LNCaP clone FGC (cell line): ENCODE measurements at regions not wholly inside any gene's neighbourhood (a gene's known extent, or its start where the extent isn't known, plus 50 kb on each side); places are given as distances from the start of the nearest gene placed in this dataset.
"Not testable (repeated sequence)": the region's sequence is repeated elsewhere in the genome, so short reads cannot be mapped to it uniquely, and the experiment has no call there.

ENCODE experiments used
- DNase-seq: peaks from one replicate; pipeline ENCODE4 v3.0.0-alpha.2; 2011; ENCODE audit warnings: low read depth
- H3K4me3 ChIP-seq: 2 replicates; pipeline ENCODE4 v1.5.1; 2011; ENCODE audit warnings: mild to moderate bottlenecking, low read depth, low read length, control low read depth
- CTCF ChIP-seq: IDR thresholded peaks from 2 replicates; pipeline ENCODE4 v1.5.1; 2012; ENCODE audit warnings: mild to moderate bottlenecking; ENCODE audit not compliant: control insufficient read depth, insufficient read depth; ENCODE audit errors: extremely low read depth

- no peak for TF ChIP-seq CTCF
- DNase-seq, result no peak
Observed at GRCh38 chr2:133888621-133889219, 320.5 kb upstream of the NCKAP5 start.

GRCh38 chr2:133892352-133892913 is 324.2 kb upstream of the NCKAP5 start:
- no peak for TF ChIP-seq CTCF
- no peak overlapping the region for H3K4me3 ChIP-seq
- DNase-seq, result no peak

More at GRCh38 chr2:133888621-133889219, 320.5 kb upstream of the NCKAP5 start:
- no peak overlapping the region for H3K4me3 ChIP-seq

- H3K4me3 ChIP-seq, result no peak overlapping the region
- no peak for DNase-seq
- TF ChIP-seq CTCF, result no peak
Observed at GRCh38 chr2:133894429-133894828, 326.2 kb upstream of the NCKAP5 start.

DNA sequence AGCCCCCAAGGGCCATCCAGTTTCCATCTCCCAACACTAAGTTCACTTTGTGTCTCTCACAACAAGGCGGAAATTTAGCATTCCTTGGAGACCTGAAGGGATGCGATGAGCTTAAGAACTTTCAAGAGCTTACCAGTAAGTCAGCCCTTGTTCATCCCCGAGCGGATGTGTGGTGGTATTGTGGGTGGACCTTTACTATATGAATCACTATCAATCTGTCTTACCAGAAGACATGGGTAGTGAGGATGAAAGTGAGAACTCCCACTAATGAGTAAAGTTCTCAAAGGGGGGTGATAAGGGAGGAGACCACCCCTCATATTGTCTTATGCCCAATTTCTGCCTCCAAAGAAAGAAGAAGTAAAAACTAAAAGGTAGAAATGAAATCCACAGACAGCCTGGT is 329.6 kb upstream of the NCKAP5 start:
- not testable (repeated sequence) for DNase-seq, H3K4me3 ChIP-seq

- peak; percentile 45 for DNase-seq
- TF ChIP-seq CTCF, result no peak
- H3K4me3 ChIP-seq, result no peak overlapping the region
Observed at GRCh38 chr2:133900909-133901308, 332.6 kb upstream of the NCKAP5 start.

GRCh38 chr2:133906396-133906795 is 338.1 kb upstream of the NCKAP5 start:
- no peak for TF ChIP-seq CTCF
- H3K4me3 ChIP-seq, result no peak overlapping the region
- DNase-seq, result no peak

DNA sequence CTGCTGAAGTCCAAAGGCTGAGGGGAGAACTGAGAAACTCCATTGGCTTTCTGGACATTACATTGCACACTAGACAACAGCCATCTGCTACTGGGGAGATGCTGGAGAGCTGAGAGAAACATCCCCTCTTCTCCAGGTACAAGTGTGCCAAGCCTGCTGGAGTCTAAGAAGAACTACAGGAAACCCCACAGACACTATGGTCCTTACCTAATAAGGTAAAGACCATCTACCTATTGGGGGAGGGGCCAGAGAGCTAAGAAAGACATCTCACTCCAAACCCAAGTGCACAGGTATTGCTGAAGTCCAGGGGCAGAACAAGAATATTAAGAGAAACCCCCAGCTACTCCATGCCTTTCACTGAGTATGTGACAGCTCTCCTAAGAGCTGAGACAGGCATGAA is 338.7 kb upstream of the NCKAP5 start:
- no peak overlapping the region for H3K4me3 ChIP-seq
- DNase-seq, result no peak
- TF ChIP-seq CTCF, result no peak
